Aorta (tissue), 5 donors: ENCODE measurements at regions not wholly inside any gene's neighbourhood (a gene's known extent, or its start where the extent isn't known, plus 50 kb on each side); places are given as distances from the start of the nearest gene placed in this dataset.
A peak's percentile ranks its signal among the peaks of the same experiment; 100 is the strongest.

ENCODE experiments used
- ATAC-seq: fragments of 200-7000 bp; cut with Tn5 transposase; one replicate; pipeline ENCODE4 v1.9.1; 2022; ENCODE audit warnings: moderate library complexity; ENCODE audit not compliant: low FRiP score
- DNase-seq, 2 donors: peaks; one replicate each; pipeline ENCODE4 v3.0.0-alpha.2; 2020
- H3K27ac ChIP-seq, 2 donors: one replicate each; pipeline ENCODE4 v1.5.1; 2013; ENCODE audit warnings: low read length in 2 of 2, mild to moderate bottlenecking in 2 of 2, moderate library complexity in 2 of 2, control low read depth in 1 of 2, inconsistent platforms in 1 of 2, low read depth in 1 of 2
- H3K27me3 ChIP-seq, 2 donors: one replicate each; pipeline ENCODE4 v1.6.1; 2013; ENCODE audit warnings: control low read depth in 1 of 2, low read length in 1 of 2, mild to moderate bottlenecking in 1 of 2, moderate library complexity in 1 of 2; ENCODE audit not compliant: insufficient read depth in 2 of 2, control insufficient read depth in 1 of 2
- H3K36me3 ChIP-seq, 2 donors: one replicate each; pipeline ENCODE4 v1.6.1; 2013; ENCODE audit warnings: control low read depth in 1 of 2, low read length in 1 of 2, mild to moderate bottlenecking in 1 of 2; ENCODE audit not compliant: insufficient read depth in 2 of 2, control insufficient read depth in 1 of 2
- H3K4me1 ChIP-seq, 2 donors: one replicate each; pipeline ENCODE4 v1.6.1; 2013; ENCODE audit warnings: low read length in 2 of 2, control low read depth in 1 of 2, mild to moderate bottlenecking in 1 of 2, moderate library complexity in 1 of 2; ENCODE audit not compliant: insufficient read depth in 2 of 2, control insufficient read depth in 1 of 2
- H3K4me3 ChIP-seq, 2 donors: one replicate each; pipeline ENCODE4 v1.5.1; 2013; ENCODE audit warnings: low read length in 2 of 2, control low read depth in 1 of 2, mild to moderate bottlenecking in 1 of 2
- H3K9me3 ChIP-seq: one replicate; pipeline ENCODE4 v1.6.1; 2013; ENCODE audit warnings: mild to moderate bottlenecking, low read length; ENCODE audit not compliant: control insufficient read depth
- WGBS, 2 donors: extraction: QIAGEN DNeasy Blood & Tissue Kit; methylation state at CpG; one replicate each; pipeline ENCODE4 v1.1.7; 2013; 5-methylcytosine and 5-hydroxymethylcytosine counted together
- intact Hi-C, 2 donors: fragments of 100-400 bp; cut with DNase I; formaldehyde crosslinking; loops; one replicate each; pipeline versions ENCODE4 v1.14.2 to v1.15.0; 2022
- donor health status: healthy with polysubstance abuse.
- donor health status: Bipolar disorder and iron deficiency.
- donor health status: DM: no; HTN: no; CAD: no.
- donor health status: DM: no; HTN: no; CAD: no.
- donor health status: DM: yes; HTN: yes; CAD: no.

GRCh38 chr13:84902243-84902642 is 897.0 kb downstream of the SLITRK6 start:
- Histone ChIP-seq H3K9me3 (no peaks in the 10 kb centered on the region), H3K4me3 (no peak overlapping the region), H3K4me1 (no peaks in the 10 kb centered on the region), H3K27me3 (no peaks in the 10 kb centered on the region), H3K36me3 (no peaks in the 10 kb centered on the region), H3K27ac (no peak overlapping the region)
- intact Hi-C loops: no loop called here
- ATAC-seq (no peak), DNase-seq (no peak)
- WGBS, 2 donors: 90 to 91% methylated on average over 1 of the region's 1 CpG

DNA sequence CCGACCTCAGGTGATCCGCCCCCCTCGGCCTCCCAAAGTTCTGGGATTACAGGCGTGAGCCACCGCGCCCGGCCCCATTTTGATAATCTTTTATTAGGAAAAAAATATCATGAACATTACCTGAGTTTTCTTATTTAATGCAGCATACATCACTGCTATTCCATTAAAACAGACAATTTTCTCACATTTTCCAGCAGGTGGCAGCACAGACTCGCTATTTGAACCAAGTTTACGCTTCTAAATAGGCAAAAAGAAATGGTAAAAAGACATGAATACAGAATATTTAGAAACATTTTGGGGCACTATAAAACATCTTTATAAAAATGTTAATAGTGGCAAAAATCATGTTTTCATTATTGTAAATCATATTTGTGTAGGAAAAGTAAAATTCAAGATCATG is 903.1 kb downstream of the SLITRK6 start:
- Histone ChIP-seq H3K27ac (no peak overlapping the region), H3K4me1 (no peaks in the 10 kb centered on the region), H3K4me3 (no peak overlapping the region), H3K9me3 (no peaks in the 10 kb centered on the region), H3K36me3 (no peaks in the 10 kb centered on the region), H3K27me3 (no peaks in the 10 kb centered on the region)
- DNase-seq (no peak), ATAC-seq (no peak)
- intact Hi-C loops: loop anchor here in 1 of 2 donors (5.0 kb wide), 1 partner anchor 911 kb away; no protein-coding TSS in a partner anchor
- WGBS, 2 donors: 11 to 15% methylated on average over 9 of the region's 9 CpGs

- peak; percentile 54 for ATAC-seq
- Histone ChIP-seq H3K9me3 (peaks cover 1% of the 10 kb centered on the region), H3K27ac (no peak overlapping the region), H3K4me1 (no peaks in the 10 kb centered on the region), H3K36me3 (no peaks in the 10 kb centered on the region), H3K27me3 (no peaks in the 10 kb centered on the region), H3K4me3 (no peak overlapping the region)
- 97 to 98% methylated on average over 21 to 23 of the region's 23 CpGs for whole genome bisulfite sequencing, 2 donors
- DNase-seq: no peak
- intact Hi-C loops: loop anchor here in 1 of 2 donors (5.0 kb wide), 1 partner anchor 913 kb away; no protein-coding TSS in a partner anchor
Observed at GRCh38 chr13:84894749-84895148, 904.5 kb downstream of the SLITRK6 start.

DNA sequence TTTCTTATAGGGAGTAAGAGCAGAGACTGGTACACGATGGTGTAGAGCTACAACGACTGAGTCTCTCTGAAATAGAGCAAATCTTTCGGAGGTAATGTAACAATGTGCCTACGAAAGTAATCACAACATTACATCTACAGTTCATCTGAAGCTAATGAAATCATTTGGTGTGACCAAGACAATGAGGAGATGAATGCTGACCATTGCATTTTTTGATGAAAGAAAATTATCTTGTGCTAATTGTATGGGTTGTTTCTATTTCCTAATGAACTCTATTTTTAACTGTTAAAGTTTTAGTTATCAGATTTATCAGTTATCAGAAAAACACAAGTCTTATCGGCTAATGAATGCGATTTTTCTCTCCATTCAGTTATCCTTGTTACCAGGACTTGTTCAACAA is 913.4 kb downstream of the SLITRK6 start:
- no peak for ATAC-seq

GRCh38 chr13:84873951-84874350 is 925.3 kb downstream of the SLITRK6 start:
- Histone ChIP-seq H3K4me1 (no peaks in the 10 kb centered on the region), H3K36me3 (no peaks in the 10 kb centered on the region), H3K27ac (no peak overlapping the region), H3K27me3 (no peaks in the 10 kb centered on the region), H3K4me3 (no peak overlapping the region), H3K9me3 (no peaks in the 10 kb centered on the region)
- ATAC-seq: no peak
- WGBS, 2 donors: 83% methylated on average over 3 of the region's 3 CpGs
- intact Hi-C loops: no loop called here
- no peak for DNase-seq

More for the DNA sequence above, 913.4 kb downstream of the SLITRK6 start:
- Histone ChIP-seq H3K4me3 (no peak overlapping the region), H3K27me3 (no peaks in the 10 kb centered on the region), H3K36me3 (no peaks in the 10 kb centered on the region), H3K27ac (no peak overlapping the region), H3K4me1 (no peaks in the 10 kb centered on the region), H3K9me3 (no peaks in the 10 kb centered on the region)
- intact Hi-C loops: no loop called here
- 88 to 90% methylated on average over 6 of the region's 6 CpGs for WGBS, 2 donors
- DNase-seq: no peak

DNA sequence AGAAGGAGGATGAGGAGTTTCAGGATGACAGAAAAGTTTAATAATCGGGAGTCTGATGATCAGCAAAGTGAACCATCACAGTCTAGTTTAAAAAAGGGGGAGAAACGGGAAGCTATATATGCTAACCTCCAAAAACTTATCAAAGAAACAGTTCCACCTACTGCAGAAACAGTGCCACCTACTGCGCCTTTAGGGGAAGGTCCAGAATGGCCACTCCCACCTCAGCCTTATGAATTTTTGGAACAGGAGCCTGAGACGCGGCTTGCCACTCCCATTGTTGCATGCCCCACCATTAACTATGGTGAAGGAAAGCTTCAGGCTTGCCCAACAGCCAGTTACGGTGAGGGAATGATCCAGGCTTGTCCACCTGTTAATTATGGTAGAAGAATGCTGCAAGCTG is 929.0 kb downstream of the SLITRK6 start:
- Histone ChIP-seq H3K27ac (no peak overlapping the region), H3K9me3 (no peaks in the 10 kb centered on the region), H3K36me3 (no peaks in the 10 kb centered on the region), H3K4me3 (no peak overlapping the region), H3K27me3 (no peaks in the 10 kb centered on the region), H3K4me1 (no peaks in the 10 kb centered on the region)
- DNase-seq (no peak), ATAC-seq (no peak)
- intact Hi-C loops: no loop called here
- WGBS, 2 donors: 87 to 90% methylated on average over 6 of the region's 6 CpGs

- Histone ChIP-seq H3K4me1 (no peaks in the 10 kb centered on the region), H3K4me3 (no peak overlapping the region), H3K9me3 (no peaks in the 10 kb centered on the region), H3K27me3 (no peaks in the 10 kb centered on the region), H3K27ac (no peak overlapping the region), H3K36me3 (no peaks in the 10 kb centered on the region)
- DNase-seq (no peak), ATAC-seq (no peak)
- intact Hi-C loops: no loop called here
Observed at GRCh38 chr13:84867246-84867645, 932.0 kb downstream of the SLITRK6 start.

DNA sequence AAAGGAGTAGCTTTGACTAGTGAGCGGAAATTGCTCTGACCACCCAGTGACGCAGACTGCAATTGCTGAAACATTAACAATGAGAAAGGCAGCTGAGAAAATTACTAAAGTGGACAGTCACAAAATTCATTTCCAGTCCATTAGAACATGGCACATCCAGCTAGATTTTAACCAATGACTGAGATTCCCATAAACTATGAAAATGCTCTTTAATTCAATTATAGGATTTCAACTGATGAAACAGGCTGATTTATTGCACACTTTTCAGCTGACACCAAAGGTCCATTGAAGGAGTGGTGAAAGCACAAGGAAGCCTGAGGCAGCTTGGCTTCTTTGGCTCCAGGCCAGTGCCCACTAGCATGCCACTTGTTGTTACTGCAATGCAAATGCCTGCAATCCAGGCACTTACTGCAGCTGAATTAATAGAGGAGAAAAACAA is 933.4 kb downstream of the SLITRK6 start:
- no peak for DNase-seq
- Histone ChIP-seq H3K4me1 (no peaks in the 10 kb centered on the region), H3K27ac (no peak overlapping the region), H3K4me3 (no peak overlapping the region), H3K27me3 (no peaks in the 10 kb centered on the region), H3K36me3 (no peaks in the 10 kb centered on the region), H3K9me3 (no peaks in the 10 kb centered on the region)
- ATAC-seq: no peak
- WGBS, 2 donors: 79 to 81% methylated on average over 2 of the region's 2 CpGs
- intact Hi-C loops: no loop called here

GRCh38 chr13:84864341-84864740 is 934.9 kb downstream of the SLITRK6 start:
- H3K4me1 ChIP-seq: no peaks in the 10 kb centered on the region
- intact Hi-C loops: no loop called here
- ATAC-seq (no peak), DNase-seq (no peak)
- 68 to 77% methylated on average over 2 of the region's 2 CpGs for WGBS, 2 donors
- H3K36me3 ChIP-seq: no peaks in the 10 kb centered on the region
- no peak overlapping the region for H3K27ac ChIP-seq
- no peaks in the 10 kb centered on the region for H3K9me3 ChIP-seq
- H3K27me3 ChIP-seq: no peaks in the 10 kb centered on the region
- no peak overlapping the region for H3K4me3 ChIP-seq
